Activated CD4-positive, alpha-beta T cell treated with anti-CD3 and anti-CD28 coated beads, Interleukin-2, amount 50 U/mL, for 24 hours (primary cell): ENCODE measurements at regions not wholly inside any gene's neighbourhood (a gene's known extent, or its start where the extent isn't known, plus 50 kb on each side); places are given as distances from the start of the nearest gene placed in this dataset.
"Not testable (repeated sequence)": the region's sequence is repeated elsewhere in the genome, so short reads cannot be mapped to it uniquely, and the experiment has no call there.

Experiments
- DNase-seq, 2 donors: peaks; one replicate each; pipeline ENCODE4 v3.0.0-alpha.2; 2020; ENCODE audit warnings: low read depth in 1 of 2, low spot score in 1 of 2

- DNase-seq = no peak
Observed at GRCh38 chr7:85343484-85343883, 156.6 kb upstream of the SEMA3D start.

- DNase-seq = no peak
Observed at GRCh38 chr7:85342781-85343180, 155.9 kb upstream of the SEMA3D start.

DNA sequence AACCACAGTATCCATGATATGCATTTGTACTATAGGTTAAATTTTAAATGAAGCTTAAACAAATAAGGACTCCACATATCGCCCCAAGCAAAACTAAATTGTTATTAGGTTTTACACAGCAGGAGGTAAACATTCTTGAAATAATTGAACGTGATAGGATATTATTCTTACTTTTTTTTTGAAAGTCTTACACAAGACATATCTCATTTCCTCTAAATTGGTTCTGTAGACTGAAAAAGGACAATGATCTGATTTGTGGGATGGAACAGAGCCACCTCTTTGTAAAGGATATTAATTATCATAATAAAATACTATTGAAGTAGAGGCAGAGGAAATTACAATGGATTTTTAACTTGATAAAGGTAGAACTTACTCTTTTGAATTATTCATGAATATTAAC, 155.1 kb upstream of the SEMA3D start:
- no peak for DNase-seq

DNA sequence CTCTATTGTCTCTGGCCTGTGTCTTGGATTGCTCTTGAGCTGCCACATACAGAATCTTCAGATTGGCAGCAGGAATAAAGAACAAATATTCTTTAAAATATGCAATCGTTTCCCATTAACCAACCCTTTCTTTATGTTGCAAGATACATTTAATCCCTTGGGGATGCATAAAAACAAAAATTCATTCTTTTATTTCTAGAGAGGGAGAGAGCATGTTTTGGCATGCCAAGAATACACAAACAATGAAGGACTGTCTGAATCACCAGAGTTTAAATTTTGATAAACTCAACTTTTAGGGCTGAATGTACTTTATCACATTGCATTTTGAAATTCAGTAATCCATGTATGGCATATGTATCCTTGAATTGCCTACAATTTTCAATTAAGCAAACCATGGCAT, 154.3 kb upstream of the SEMA3D start:
- no peak for DNase-seq

DNA sequence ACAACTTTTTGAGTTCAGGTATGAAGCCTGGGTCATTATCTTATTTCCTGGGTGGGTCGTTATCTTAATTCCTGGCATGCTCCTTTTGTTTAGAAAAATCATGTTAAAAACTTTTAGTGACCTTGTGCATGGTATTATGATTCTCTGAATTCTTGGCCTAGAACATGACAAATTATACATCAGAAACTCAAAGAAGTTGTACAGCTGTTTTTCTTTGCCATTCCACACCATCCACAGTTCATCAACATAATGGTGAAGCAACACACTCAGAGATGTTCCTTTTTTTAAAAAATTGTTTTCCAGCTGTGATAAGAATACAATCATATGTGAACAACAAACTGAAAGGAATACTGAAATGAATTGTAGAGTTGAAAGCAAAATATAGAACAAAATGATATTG, 149.2 kb upstream of the SEMA3D start:
- no peak for DNase-seq

GRCh38 chr7:85335113-85335512, 148.3 kb upstream of the SEMA3D start:
- DNase-seq = not testable (repeated sequence)

GRCh38 chr7:85328456-85328998, 141.7 kb upstream of the SEMA3D start:
- DNase-seq = no peak

- no peak for DNase-seq
Observed at GRCh38 chr7:85324145-85324799, 137.4 kb upstream of the SEMA3D start.

DNA sequence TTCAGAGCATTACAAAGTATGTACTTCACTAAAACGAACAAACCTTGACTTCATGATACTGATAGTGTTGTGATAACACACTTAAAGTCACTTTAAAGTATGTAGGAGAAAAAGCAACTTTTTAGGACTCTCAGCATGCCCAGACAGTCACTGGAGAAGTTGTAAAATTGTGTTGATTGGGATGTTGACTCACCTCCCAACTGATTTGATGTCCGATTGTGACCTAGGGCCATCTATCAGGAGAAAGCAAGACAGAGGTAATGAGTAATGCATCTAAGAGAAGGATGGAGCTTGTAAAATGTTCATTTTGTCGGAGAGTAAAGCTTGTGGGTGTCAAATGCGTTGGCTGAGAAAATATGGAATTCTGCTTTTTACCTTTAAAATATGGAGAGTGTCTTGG, 135.4 kb upstream of the SEMA3D start:
- DNase-seq = no peak

GRCh38 chr7:85320699-85321476, 134.0 kb upstream of the SEMA3D start:
- no peak for DNase-seq

GRCh38 chr7:85316489-85316888, 129.6 kb upstream of the SEMA3D start:
- no peak for DNase-seq

DNA sequence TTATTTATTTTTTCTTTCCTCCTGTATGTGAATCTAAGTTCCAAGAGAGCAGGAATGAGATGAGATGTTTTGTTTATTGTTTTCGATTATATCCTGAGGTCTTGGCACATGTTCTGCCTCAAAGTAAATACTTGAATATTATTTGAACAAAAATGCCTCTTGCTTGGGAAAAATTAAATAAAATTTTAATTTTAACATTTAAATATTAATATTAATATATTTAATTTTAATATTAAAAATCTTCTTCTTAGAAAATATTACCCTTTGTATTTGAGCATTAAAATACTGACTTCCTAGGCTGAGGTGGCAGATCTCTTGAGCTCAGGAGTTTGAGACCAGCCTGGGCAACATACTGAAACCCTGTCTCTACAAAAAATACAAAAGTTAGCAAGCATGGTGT, 123.4 kb upstream of the SEMA3D start:
- no peak for DNase-seq

- no peak for DNase-seq
Observed at GRCh38 chr7:85306115-85306514, 119.3 kb upstream of the SEMA3D start.

- DNase-seq = no peak
Observed at GRCh38 chr7:85294176-85294575, 107.3 kb upstream of the SEMA3D start.

DNA sequence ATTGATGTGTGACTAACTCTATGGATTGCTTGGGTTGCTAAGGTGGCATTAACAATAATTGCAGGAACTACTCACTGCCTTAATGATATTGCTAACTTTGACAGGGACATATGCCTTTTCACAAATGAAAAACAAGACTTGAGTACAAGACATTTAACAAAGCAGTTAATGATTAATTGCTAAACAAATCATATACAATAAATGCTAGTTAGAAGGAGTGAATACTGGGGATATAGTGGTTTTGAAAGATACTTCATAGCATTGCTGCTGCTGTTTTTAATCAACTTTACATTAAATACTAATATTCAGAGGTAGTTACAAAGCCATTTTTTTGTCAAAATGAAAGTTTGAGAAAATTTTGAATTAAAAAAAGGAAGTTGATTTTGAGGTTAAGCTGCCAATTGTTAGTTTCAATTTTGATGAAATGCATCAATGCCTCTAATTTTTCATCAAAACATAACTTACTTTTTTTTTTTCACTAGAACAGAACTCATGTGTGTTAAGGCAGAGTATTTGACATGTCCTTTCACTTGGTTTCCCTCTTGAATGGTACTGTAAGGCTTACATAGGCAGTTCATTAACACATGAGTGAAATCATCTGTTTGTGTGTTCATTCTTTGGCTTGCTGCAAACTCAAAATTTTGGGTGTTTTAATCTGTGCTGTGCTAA, 106.2 kb upstream of the SEMA3D start:
- DNase-seq = no peak

DNA sequence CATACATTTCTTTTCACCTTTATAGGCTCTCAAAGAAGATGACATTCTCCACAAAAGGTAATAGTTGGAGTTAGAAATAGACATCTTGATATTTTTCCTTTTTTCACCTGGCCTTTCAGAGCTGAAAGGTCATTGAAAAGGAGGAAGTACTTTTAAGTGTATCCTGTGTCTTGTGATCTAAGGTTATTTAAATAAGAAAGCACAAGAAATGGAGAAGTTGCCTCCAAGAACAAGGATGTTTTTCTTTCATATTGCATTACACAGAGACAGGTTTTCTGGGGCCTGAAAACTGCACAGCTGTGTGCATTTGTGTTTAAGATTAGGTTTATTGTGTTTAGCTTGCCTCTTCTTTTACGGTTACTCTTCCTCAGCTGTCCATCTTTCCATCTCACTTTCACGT, 103.4 kb upstream of the SEMA3D start:
- DNase-seq = no peak

GRCh38 chr7:85289279-85289678, 102.4 kb upstream of the SEMA3D start:
- DNase-seq = no peak

DNA sequence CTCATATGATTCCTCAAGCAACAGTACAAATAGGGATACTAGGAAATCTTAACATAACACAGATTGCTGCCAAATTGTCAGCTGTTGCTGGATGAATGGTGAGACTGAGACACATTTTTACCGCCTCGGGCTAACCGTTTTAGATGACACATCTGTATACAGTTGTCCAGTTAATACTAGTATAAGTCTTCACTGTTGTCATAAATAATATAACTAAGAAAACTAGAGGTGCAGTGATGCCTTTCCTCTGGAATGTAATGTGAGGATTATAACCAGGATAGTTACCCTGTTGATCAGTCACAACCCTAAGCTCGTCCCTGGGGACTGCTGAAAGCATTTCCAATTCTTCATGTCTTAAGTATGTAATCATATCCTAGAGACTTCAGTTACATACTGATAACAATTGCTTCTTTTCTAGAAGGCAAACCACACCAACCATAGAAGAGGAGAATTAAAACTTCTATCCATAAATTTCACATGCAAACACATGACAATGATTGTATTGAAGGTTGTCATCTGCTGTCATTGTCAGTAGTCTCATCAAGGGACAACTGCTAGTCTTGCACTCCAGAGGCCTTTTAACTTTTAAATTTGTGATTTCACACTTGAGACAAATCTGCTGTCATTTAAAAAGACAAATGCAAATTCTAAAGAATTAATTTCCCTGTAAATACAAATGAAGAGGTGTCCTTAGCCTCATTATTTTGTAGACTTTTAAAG, 100.4 kb upstream of the SEMA3D start:
- no peak for DNase-seq

DNA sequence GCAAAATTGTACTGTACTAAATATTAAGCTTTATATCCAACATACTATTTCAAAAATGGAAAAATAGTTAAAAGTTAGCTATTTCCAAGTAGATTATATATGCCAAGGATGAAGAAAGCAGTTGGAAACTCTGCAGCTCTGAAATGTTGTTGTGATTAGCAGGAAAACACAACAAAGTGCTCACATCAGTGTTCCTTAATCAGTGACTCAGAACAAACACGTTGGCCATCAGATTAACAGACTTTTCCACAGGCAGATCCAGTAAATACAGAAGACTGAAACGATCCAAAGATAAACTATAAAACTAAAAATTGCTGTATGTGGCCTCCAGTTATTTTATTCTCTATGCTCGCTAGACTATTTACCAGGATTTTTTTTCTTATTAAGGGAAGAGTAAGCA, 99.6 kb upstream of the SEMA3D start:
- DNase-seq = no peak

GRCh38 chr7:85285527-85285926, 98.7 kb upstream of the SEMA3D start:
- no peak for DNase-seq

DNA sequence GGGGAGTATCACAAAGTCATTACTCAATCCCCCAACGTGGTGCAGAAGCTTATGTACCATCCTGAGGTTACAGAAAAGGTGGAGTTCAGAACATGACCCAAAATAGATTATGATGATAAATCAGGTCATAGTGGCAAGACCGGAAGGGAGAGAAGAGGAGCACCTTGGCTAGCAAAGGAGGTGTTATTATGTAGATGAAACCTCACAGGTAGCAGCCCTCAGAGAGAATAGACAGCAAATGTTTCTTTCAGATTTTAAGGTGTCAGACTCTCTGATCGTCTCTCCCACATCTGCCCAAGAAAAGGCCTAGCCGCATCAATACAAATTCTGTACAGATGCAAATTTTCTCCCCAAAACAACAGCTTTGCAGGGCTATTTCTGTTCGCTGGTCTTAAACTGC, 88.3 kb upstream of the SEMA3D start:
- no peak for DNase-seq
